ENCODE measurements at regions not wholly inside any gene's neighbourhood (a gene's known extent, or its start where the extent isn't known, plus 50 kb on each side); places are given as distances from the start of the nearest gene placed in this dataset.
"Not testable (repeated sequence)": the region's sequence is repeated elsewhere in the genome, so short reads cannot be mapped to it uniquely, and the experiment has no call there.

- peak; percentile 13 for DNase-seq (ENCODE audit: low read depth)
Observed at GRCh38 chr2:87634971-87635650, 112.8 kb upstream of the PLGLB2 start.

- not testable (repeated sequence) for DNase-seq (ENCODE audit: low read depth)
Observed at GRCh38 chr2:87636246-87636645, 111.6 kb upstream of the PLGLB2 start.

- not testable (repeated sequence) for DNase-seq (ENCODE audit: low read depth)
Observed at GRCh38 chr2:87636735-87637134, 111.2 kb upstream of the PLGLB2 start.

- DNase-seq (ENCODE audit: low read depth) = peak; percentile 23
Observed at GRCh38 chr2:87637249-87637990, 110.5 kb upstream of the PLGLB2 start.

- DNase-seq (ENCODE audit: low read depth) = not testable (repeated sequence)
Observed at GRCh38 chr2:87638114-87638807, 109.6 kb upstream of the PLGLB2 start.

- DNase-seq (ENCODE audit: low read depth) = not testable (repeated sequence)
Observed at GRCh38 chr2:87638872-87639271, 109.0 kb upstream of the PLGLB2 start.

- DNase-seq (ENCODE audit: low read depth) = not testable (repeated sequence)
Observed at GRCh38 chr2:87639801-87640440, 108.0 kb upstream of the PLGLB2 start.

- not testable (repeated sequence) for DNase-seq (ENCODE audit: low read depth)
Observed at GRCh38 chr2:87640961-87641563, 106.8 kb upstream of the PLGLB2 start.

GRCh38 chr2:87643165-87643564 is 104.7 kb upstream of the PLGLB2 start:
- not testable (repeated sequence) for DNase-seq (ENCODE audit: low read depth)

GRCh38 chr2:87647737-87648498 is 100.0 kb upstream of the PLGLB2 start:
- DNase-seq (ENCODE audit: low read depth) = peak; percentile 56

GRCh38 chr2:87648815-87649214 is 99.1 kb upstream of the PLGLB2 start:
- DNase-seq (ENCODE audit: low read depth) = not testable (repeated sequence)

GRCh38 chr2:87649871-87650270 is 98.0 kb upstream of the PLGLB2 start:
- DNase-seq (ENCODE audit: low read depth) = peak; percentile 9

- DNase-seq (ENCODE audit: low read depth) = not testable (repeated sequence)
Observed at GRCh38 chr2:87650837-87651236, 97.0 kb upstream of the PLGLB2 start.

GRCh38 chr2:87651589-87651988 is 96.3 kb upstream of the PLGLB2 start:
- DNase-seq (ENCODE audit: low read depth) = not testable (repeated sequence)

- DNase-seq (ENCODE audit: low read depth) = not testable (repeated sequence)
Observed at GRCh38 chr2:87653373-87653772, 94.5 kb upstream of the PLGLB2 start.

GRCh38 chr2:87654136-87654814 is 93.6 kb upstream of the PLGLB2 start:
- DNase-seq (ENCODE audit: low read depth) = not testable (repeated sequence)

GRCh38 chr2:87657915-87658314 is 90.0 kb upstream of the PLGLB2 start:
- DNase-seq (ENCODE audit: low read depth) = not testable (repeated sequence)

- not testable (repeated sequence) for DNase-seq (ENCODE audit: low read depth)
Observed at GRCh38 chr2:87658357-87658756, 89.5 kb upstream of the PLGLB2 start.

- DNase-seq (ENCODE audit: low read depth) = not testable (repeated sequence)
Observed at GRCh38 chr2:87658976-87659375, 88.9 kb upstream of the PLGLB2 start.

GRCh38 chr2:87660164-87660563 is 87.7 kb upstream of the PLGLB2 start:
- DNase-seq (ENCODE audit: low read depth) = not testable (repeated sequence)

All from myocyte (in vitro differentiated cells).